SK-N-MC (cell line): ENCODE measurements at regions not wholly inside any gene's neighbourhood (a gene's known extent, or its start where the extent isn't known, plus 50 kb on each side); places are given as distances from the start of the nearest gene placed in this dataset.

Source experiments
- DNase-seq: peaks from one replicate; pipeline ENCODE4 v3.0.0-alpha.2; 2011; ENCODE audit warnings: low read depth, low spot score
- H3K27ac ChIP-seq: fragments of 200-600 bp; sonication (generic); 2 replicates; pipeline ENCODE4 v1.5.1; 2016; ENCODE audit warnings: mixed run types
- H3K36me3 ChIP-seq: fragments of 200-600 bp; sonication (generic); 2 replicates; pipeline ENCODE4 v1.6.1; 2017; ENCODE audit warnings: antibody characterized with exemption, low read length, mixed read lengths; ENCODE audit not compliant: insufficient read depth
- H3K4me3 ChIP-seq: fragments of 200-600 bp; sonication (generic); 2 replicates; pipeline ENCODE4 v1.5.1; 2016
- H3K9ac ChIP-seq: fragments of 200-600 bp; sonication (generic); 2 replicates; pipeline ENCODE4 v1.8.0; 2017; ENCODE audit warnings: mixed run types, mixed read lengths; ENCODE audit not compliant: insufficient read length
- H3K9me3 ChIP-seq: fragments of 200-600 bp; sonication (generic); 2 replicates; pipeline ENCODE4 v1.6.1; 2017; ENCODE audit warnings: low read depth, mild to moderate bottlenecking, antibody characterized with exemption, low read length, moderate library complexity, mixed read lengths
- EZH2 ChIP-seq: fragments of 200-600 bp; sonication (generic); IDR thresholded peaks from one replicate; pipeline ENCODE4 v1.6.1; 2017; ENCODE audit warnings: antibody characterized with exemption
- FOXP2 ChIP-seq: optimal IDR thresholded peaks from 2 replicates; pipeline ENCODE3; 2011; ENCODE audit warnings: mild to moderate bottlenecking, moderate library complexity; ENCODE audit not compliant: insufficient read depth; ENCODE audit errors: extremely low read length, control extremely low read depth
- POLR2AphosphoS5 ChIP-seq: IDR thresholded peaks from 2 replicates; pipeline ENCODE4 v1.6.1; 2012; ENCODE audit warnings: mild to moderate bottlenecking, low read depth, low read length, borderline replicate concordance

DNA sequence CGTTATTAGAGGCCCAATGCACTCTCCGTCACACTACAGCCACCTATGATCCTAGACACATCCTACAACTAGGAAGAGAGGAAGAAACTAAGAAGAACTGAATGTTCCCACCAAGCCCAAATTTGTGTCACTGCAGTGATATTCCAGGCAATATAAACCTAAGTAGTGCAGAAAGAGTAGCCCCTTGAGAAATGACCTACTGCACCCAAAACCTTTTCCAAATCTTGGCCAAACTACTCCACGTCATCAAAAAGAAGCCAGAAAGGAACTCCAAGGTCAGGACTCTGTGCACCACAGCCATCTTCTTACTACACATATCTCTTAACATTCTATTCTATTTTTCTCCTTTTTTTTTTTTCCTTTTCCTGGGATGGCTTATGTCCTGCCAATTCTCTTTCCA, 60.2 kb downstream of the ADAMTS1 start:
- Histone ChIP-seq H3K4me3 (no peak overlapping the region), H3K9ac (no peak overlapping the region), H3K36me3 (no peaks in the 10 kb centered on the region), H3K9me3 (no peaks in the 10 kb centered on the region), H3K27ac (no peak overlapping the region)
- no peak for DNase-seq
- no peak for TF ChIP-seq POLR2AphosphoS5

DNA sequence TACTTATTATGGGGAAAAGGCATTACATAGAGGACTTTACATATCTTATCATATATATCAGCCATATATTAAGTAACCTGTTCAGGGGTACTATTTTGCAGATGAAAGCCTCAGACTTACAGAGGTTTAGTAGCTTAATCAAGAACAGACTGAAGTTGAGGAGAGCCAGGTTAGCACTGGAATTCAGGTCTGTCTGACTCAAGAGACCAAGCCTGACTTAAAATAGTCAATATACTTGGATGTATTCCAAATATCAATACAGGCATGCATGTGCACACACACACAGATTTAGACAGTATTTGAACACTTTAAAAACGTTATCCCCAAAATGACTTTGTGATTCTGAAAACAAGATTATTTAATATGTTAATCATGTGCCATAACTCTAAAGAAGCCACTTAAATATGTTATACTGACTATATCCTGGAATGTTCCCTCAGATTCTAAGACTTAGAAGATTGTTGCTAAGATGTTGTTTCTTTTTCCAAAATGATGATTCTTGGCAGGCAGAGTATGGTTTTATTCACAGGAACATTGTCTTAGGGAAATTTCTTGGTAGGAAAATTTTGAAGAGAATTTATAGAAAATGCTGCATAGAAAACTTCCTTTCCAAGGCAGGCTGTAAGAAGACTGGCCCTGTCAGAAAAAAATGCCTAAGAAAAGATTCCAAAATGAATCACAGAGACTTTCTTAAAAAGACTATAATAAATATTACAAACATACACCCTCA, 61.6 kb downstream of the ADAMTS1 start:
- DNase-seq: no peak
- Histone ChIP-seq H3K27ac (no peak overlapping the region), H3K4me3 (no peak overlapping the region), H3K9me3 (no peaks in the 10 kb centered on the region), H3K9ac (no peak overlapping the region), H3K36me3 (no peaks in the 10 kb centered on the region)
- TF ChIP-seq FOXP2: no peak
- no peak for TF ChIP-seq EZH2
- TF ChIP-seq POLR2AphosphoS5: no peak

DNA sequence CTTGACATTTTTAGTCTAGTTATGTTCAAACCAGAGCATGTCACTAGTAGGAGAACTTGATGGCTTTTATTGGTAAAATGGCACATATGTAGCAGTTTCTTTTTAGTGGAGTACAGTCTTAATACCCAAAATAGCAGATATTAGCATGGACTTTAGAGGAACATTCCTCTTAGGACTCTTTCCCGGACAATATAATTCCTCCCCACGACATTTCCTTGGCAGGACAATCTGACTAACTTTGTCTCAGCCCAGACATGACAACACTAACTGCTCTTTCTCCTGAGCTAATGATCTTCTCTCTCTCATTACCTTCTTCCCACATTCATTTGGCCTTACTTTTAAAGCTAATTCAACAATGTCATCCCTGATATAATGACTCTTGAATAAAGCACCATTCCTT, 62.5 kb downstream of the ADAMTS1 start:
- Histone ChIP-seq H3K36me3 (no peaks in the 10 kb centered on the region), H3K27ac (no peak overlapping the region), H3K4me3 (no peak overlapping the region), H3K9me3 (no peaks in the 10 kb centered on the region), H3K9ac (no peak overlapping the region)
- TF ChIP-seq FOXP2 (no peak), EZH2 (no peak), POLR2AphosphoS5 (no peak)
- no peak for DNase-seq

DNA sequence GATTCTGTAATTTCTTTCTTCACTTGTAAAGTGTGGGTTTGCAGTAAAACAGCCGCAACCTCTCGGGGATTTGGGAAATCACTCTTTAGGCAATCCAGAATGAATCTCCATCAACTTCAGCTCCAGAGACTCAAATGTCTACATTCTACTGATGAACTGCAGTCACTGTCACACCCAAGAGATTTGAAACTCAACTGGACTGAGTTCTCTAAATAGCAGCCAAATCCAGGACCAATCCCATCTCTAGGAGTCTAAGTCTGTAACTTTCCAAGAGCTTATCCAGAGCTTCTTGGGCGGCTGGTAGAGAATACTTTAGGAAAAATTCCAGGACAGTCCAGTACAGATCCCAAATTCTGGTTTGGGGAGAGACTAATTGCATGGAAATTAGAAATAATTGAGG, 62.9 kb downstream of the ADAMTS1 start:
- Histone ChIP-seq H3K9me3 (no peaks in the 10 kb centered on the region), H3K4me3 (no peak overlapping the region), H3K9ac (no peak overlapping the region), H3K36me3 (no peaks in the 10 kb centered on the region), H3K27ac (no peak overlapping the region)
- TF ChIP-seq EZH2 (no peak), POLR2AphosphoS5 (no peak), FOXP2 (no peak)
- DNase-seq: no peak

DNA sequence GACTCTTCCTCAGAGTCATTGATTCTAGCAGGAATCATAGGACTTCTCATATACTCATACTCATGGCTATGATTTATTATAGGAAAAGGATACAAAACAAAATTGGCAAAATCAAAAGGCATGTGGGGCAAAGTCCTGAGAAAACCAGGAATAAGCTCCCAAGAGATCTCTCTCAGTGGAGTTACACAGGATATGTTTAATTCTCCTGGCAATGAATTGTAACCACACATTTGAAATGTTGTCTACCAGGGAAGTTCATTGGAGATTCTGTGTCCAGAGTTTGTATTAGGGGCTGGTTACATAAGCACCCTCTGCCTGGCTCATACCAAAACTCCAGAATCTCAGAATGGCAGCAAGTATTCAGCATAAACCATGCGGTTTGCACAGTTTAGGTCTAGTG, 63.9 kb downstream of the ADAMTS1 start:
- TF ChIP-seq EZH2: no peak
- TF ChIP-seq POLR2AphosphoS5: no peak
- TF ChIP-seq FOXP2: no peak
- no peak overlapping the region for H3K27ac ChIP-seq
- no peaks in the 10 kb centered on the region for H3K36me3 ChIP-seq
- H3K4me3 ChIP-seq: no peak overlapping the region
- H3K9ac ChIP-seq: no peak overlapping the region
- H3K9me3 ChIP-seq: no peaks in the 10 kb centered on the region
- no peak for DNase-seq

DNA sequence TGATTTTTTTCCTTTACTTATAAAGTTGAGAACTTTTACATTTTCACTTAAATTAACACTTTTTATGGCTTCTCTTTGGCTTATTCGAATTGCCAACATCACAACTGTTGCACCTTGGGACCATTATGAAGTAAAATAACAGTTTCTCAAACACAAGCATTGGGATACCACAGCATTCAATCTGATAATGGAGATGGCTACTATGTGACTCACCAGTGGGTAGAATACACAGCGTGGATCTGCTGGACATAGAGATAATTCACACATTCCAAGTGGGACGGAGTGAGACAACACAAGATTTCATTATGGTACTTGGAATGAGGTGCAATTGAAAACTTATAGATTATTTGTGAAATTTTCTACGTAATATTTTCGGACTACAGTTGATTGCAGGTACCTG, 68.0 kb downstream of the ADAMTS1 start:
- H3K36me3 ChIP-seq: no peaks in the 10 kb centered on the region
- no peak overlapping the region for H3K9ac ChIP-seq
- no peak overlapping the region for H3K4me3 ChIP-seq
- H3K27ac ChIP-seq: no peak overlapping the region
- no peaks in the 10 kb centered on the region for H3K9me3 ChIP-seq
- TF ChIP-seq POLR2AphosphoS5 (no peak), EZH2 (no peak), FOXP2 (no peak)
- no peak for DNase-seq

DNA sequence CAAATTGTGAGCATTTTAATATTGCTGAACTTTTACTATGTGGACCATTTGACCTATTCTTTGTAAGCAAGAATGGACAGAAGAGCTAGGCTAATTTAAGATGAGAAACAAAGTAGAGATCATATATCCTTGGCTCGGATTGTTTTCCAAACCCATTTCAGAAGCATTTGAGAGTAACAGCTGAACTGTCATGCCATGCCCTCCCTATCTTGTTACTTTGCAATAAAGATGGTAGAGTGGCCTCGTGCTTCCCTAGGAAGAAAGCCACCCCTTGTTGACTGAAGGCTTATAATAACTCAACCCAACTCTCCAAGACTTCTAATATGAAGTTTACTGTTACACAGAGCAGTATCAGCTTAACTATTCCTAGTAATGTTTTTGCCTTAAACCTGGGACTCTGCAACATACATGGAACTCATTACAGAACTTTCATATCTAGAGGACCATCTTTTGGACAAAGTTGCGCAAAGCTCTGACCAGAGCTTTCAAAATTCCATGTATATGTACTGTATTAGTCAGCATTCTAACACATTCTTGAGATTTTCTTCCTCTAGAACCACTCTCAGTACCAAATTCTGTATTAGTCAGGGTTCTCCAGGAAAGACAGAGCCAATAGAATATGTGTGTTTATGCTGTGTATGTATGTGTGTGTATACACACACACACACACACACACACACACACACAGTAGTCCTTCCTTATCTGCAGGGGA, 68.7 kb downstream of the ADAMTS1 start:
- TF ChIP-seq EZH2 (no peak), POLR2AphosphoS5 (no peak), FOXP2 (no peak)
- H3K9me3 ChIP-seq: no peaks in the 10 kb centered on the region
- H3K9ac ChIP-seq: no peak overlapping the region
- DNase-seq: no peak
- H3K27ac ChIP-seq: no peak overlapping the region
- H3K4me3 ChIP-seq: no peak overlapping the region
- H3K36me3 ChIP-seq: no peaks in the 10 kb centered on the region

DNA sequence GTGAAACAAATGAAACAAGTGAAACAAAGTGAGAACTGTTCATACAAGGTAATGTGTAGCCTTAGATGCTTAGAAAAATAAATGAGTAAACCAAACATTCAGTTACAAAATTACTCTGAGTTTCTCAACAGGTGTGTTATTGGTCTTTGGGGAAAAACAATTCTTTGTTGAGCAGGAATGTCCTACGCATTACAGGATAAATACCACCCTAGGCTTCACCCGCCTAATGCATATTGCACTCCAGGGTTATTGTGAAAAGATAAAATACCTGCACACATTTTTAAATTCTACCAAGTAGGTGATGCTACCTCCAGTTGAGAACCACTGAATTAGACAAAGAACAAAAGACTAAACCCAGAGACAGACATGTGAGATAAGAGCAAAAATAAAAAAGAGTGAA, 72.2 kb downstream of the ADAMTS1 start:
- Histone ChIP-seq H3K9me3 (no peaks in the 10 kb centered on the region), H3K36me3 (no peaks in the 10 kb centered on the region), H3K4me3 (no peak overlapping the region), H3K27ac (no peak overlapping the region), H3K9ac (no peak overlapping the region)
- no peak for DNase-seq
- TF ChIP-seq FOXP2: no peak
- no peak for TF ChIP-seq EZH2
- no peak for TF ChIP-seq POLR2AphosphoS5
